Pancreas (tissue), 10 donors: ENCODE measurements at regions not wholly inside any gene's neighbourhood (a gene's known extent, or its start where the extent isn't known, plus 50 kb on each side); places are given as distances from the start of the nearest gene placed in this dataset.

Experiments
- ATAC-seq, 4 donors: fragments of 200-7000 bp; cut with Tn5 transposase; one replicate each; pipeline versions ENCODE4 v1.8.0 to v1.9.1; 2020; ENCODE audit warnings: mild to moderate bottlenecking in 4 of 4, moderate library complexity in 4 of 4
- DNase-seq, 6 donors: peaks; one replicate each; pipeline ENCODE4 v3.0.0-alpha.2; 2020
- FAIRE-seq: peaks from 2 replicates; lab custom pipeline; 2012; peaks lifted over from hg19 to GRCh38; lab: Jason Lieb, UNC
- H3K27ac ChIP-seq, 4 donors: fragments of 200-600 bp; sonication (generic); 1 replicate in 3 of 4; 2 replicates in 1 of 4; pipeline versions ENCODE4 v1.5.0 to v1.8.0; 2020
- H3K27me3 ChIP-seq, 4 donors: fragments of 200-600 bp; one replicate each; pipeline ENCODE4 v1.8.0; 2021
- H3K36me3 ChIP-seq, 3 donors: fragments of 200-600 bp; sonication (generic) in 1 of 3; one replicate each; pipeline versions ENCODE4 v1.5.0 to v1.8.0; 2020 to 2021
- H3K4me1 ChIP-seq, 3 donors: fragments of 200-600 bp; one replicate each; pipeline ENCODE4 v1.8.0; 2021
- H3K4me3 ChIP-seq, 4 donors: fragments of 200-600 bp; sonication (generic) in 2 of 4; one replicate each; pipeline versions ENCODE4 v1.5.0 to v1.8.0; 2020 to 2021
- H3K9me3 ChIP-seq, 4 donors: fragments of 200-600 bp; one replicate each; pipeline ENCODE4 v1.8.0; 2021
- WGBS, 2 donors: extraction: QIAGEN DNeasy Blood & Tissue Kit; methylation state at CpG; one replicate each; pipeline ENCODE4 v1.1.7; 2013; 5-methylcytosine and 5-hydroxymethylcytosine counted together
- intact Hi-C, 3 donors: fragments of 100-400 bp; cut with DNase I; formaldehyde crosslinking; loops; one replicate each; pipeline versions ENCODE4 v1.11.1 to v1.14.2; 2022
- TF ChIP-seq, protein P1 (sequence below), 4 donors: fragments of 200-600 bp; sonication (generic) in 3 of 4; IDR thresholded peaks; one replicate each; pipeline versions ENCODE4 v1.5.0 to v1.8.0; 2021; ENCODE audit warnings: antibody characterized with exemption in 4 of 4
- donor health status: healthy with polysubstance abuse.
- donor health status: DM: no; HTN: no; CAD: no; lungs with moderate emphysema.
- donor health status: DM: no; HTN: no; CAD: no.
- donor health status: control.
- donor health status: control.
- donor health status: Bipolar disorder and iron deficiency.
- donor health status: DM: yes; HTN: yes; CAD: no.
- donor health status: DM: no; HTN: no; CAD: no.
- donor health status: DM: no; HTN: no; CAD: no.
- donor health status: DM: yes; HTN: yes; CAD: no.

DNA sequence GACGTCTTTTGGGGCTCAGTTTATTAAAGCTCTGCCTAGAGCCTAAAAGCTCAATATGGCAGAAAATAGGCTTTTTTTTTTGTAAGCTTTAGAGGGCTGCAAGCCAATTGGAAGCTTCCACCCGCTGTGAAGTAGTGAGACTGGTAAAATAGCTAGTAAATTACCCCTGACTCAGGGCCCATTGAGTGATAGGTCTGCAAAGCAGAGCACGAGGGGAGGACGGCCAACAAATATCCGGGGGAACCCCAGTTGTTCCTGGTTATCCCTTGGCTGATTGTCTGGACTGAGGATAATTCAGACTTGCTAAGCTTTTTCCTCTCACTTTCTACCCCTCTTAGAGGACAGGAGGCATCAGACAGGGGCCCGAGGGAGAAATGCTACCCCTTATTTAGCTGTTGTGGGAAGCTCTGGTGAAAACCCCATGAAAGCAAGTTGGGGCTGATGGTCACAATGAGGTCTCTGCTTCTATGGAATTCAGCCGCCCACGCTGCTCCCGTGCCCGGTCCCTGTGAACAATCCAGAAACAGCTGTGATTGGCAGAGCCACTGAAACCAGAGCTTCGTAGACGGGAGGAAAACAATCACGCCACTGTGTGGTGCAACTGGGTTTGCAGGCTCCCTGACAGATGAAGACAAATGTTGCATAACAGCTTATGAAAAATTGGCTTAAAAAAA, 141.9 kb upstream of the LGALSL start:
- Histone ChIP-seq H3K36me3 (no peaks in the 10 kb centered on the region), H3K9me3 (no peaks in the 10 kb centered on the region), H3K27ac (peak overlapping the region; percentile 35 to 72 (median 64)), H3K4me3 (no peak overlapping the region), H3K27me3 (no peaks in the 10 kb centered on the region), H3K4me1 (no peaks in the 10 kb centered on the region)
- ATAC-seq (peak; percentile 96 to 98 (median 98)), FAIRE-seq (no peak), DNase-seq (peak; percentile 66 to 83 (median 72))
- TF ChIP-seq, protein P1, sequence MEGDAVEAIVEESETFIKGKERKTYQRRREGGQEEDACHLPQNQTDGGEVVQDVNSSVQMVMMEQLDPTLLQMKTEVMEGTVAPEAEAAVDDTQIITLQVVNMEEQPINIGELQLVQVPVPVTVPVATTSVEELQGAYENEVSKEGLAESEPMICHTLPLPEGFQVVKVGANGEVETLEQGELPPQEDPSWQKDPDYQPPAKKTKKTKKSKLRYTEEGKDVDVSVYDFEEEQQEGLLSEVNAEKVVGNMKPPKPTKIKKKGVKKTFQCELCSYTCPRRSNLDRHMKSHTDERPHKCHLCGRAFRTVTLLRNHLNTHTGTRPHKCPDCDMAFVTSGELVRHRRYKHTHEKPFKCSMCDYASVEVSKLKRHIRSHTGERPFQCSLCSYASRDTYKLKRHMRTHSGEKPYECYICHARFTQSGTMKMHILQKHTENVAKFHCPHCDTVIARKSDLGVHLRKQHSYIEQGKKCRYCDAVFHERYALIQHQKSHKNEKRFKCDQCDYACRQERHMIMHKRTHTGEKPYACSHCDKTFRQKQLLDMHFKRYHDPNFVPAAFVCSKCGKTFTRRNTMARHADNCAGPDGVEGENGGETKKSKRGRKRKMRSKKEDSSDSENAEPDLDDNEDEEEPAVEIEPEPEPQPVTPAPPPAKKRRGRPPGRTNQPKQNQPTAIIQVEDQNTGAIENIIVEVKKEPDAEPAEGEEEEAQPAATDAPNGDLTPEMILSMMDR (IDR thresholded peaks at IDR 0.05), result peak in 3 of 4 donors; percentile 24 to 33 (median 26)
- WGBS, 2 donors, result 30 to 32% methylated on average over 13 of the region's 13 CpGs
- intact Hi-C loops, result no loop called here

DNA sequence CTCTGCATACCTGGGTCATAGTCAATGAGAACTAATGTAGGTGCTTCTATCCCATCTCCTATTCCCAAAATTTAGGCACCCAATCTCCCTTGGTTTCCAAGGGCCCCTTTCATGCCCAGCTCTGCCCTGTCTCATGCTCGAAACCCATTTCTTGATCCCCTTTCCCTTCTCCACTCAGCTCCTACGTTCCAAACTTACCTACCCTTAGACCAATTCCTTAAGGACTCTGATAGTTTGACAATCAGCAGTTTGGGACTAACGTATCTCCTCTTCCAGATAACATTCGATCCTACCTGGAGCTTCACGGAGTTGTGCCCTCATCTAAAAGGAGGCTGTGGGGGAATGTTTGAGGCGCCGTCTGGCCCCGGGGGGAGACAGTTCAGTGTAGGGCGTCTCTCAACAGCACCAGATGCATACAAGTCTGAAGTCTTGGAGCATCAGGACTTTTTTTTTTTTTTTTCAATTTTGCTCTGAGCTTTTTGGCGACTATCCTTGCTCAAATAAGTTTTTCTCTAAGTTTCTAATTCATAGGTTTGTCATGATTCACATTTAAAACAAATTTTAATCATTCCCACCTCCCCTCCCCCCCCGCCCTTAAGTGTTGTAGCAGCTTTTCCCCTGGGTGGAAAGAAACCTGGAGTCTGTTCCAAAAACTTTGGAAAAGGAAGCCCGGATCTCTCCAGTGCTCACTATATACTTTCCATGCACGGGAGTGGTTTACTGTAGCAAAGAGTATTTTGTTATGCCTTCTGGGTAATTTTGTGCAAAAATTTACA, 141.2 kb upstream of the LGALSL start:
- Histone ChIP-seq H3K4me1 (no peaks in the 10 kb centered on the region), H3K36me3 (no peaks in the 10 kb centered on the region), H3K27me3 (no peaks in the 10 kb centered on the region), H3K9me3 (no peaks in the 10 kb centered on the region), H3K4me3 (no peak overlapping the region), H3K27ac (peak overlapping the region in 3 of 4 donors; percentile 60 to 72 (median 69))
- intact Hi-C loops, result no loop called here
- ATAC-seq (peak in 1 of 4 donors; percentile 4), FAIRE-seq (no peak), DNase-seq (no peak)
- 56 to 70% methylated on average over 13 of the region's 13 CpGs for WGBS, 2 donors
- TF ChIP-seq, protein P1 (IDR thresholded peaks at IDR 0.05), result no peak

DNA sequence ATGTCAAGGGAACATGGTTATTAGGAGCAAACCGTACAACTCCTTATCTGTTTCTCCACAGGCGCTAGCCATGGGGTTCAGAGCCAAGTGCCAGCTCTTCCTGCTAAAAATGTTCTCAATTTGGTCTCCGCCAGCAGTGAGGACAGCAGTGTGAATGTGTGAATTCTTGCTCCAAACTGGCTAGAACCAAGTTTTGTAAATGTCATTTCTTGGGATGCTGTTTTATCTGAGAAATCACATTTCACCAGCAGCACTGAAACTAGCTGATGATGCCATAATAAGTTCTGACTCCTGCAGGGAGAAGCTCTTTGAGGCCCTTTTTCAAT, 140.6 kb upstream of the LGALSL start:
- no peak for FAIRE-seq
- intact Hi-C loops, result no loop called here
- no peak overlapping the region for H3K27ac ChIP-seq

DNA sequence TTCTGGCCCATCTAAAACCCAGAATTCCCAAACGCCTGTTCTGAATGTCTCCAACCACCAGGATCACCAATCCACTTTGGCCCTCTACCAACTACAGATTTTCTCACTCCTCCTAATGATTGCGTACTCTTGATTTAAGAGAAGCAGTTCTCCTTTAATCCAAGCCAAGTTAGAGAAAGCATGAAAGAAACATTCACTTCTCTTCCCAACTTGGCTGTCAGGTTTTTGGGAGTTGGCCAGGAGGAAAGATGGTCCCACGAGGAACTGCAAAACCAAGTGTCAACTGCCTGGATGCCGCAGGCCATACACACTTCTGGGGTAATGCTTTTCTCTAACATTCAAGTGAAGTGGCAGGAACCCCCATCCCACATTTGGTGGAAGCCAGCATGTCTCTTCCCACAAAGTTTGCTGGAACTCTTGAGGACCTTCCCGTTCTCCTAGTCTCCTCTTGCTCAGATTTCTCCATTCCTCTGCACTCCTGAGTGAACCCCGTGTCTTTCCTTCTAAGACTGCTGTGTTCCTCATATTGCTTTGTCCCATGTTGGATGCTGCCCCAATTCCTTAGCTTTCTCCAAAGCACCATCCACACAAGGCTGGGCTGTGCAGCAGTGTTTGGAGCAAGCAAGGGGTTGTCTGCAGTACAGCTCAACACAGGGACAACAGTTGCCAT, 138.5 kb upstream of the LGALSL start:
- ATAC-seq (no peak), DNase-seq (no peak), FAIRE-seq (no peak)
- intact Hi-C loops, result no loop called here
- TF ChIP-seq, protein P1 (IDR thresholded peaks at IDR 0.05), result no peak
- H3K27me3 ChIP-seq, result no peaks in the 10 kb centered on the region
- no peak overlapping the region for H3K27ac ChIP-seq
- no peaks in the 10 kb centered on the region for H3K9me3 ChIP-seq
- H3K36me3 ChIP-seq, result no peaks in the 10 kb centered on the region
- H3K4me1 ChIP-seq, result no peaks in the 10 kb centered on the region
- WGBS, 2 donors, result 85 to 92% methylated on average over 6 of the region's 6 CpGs
- no peak overlapping the region for H3K4me3 ChIP-seq

More for the DNA sequence above, 140.6 kb upstream of the LGALSL start:
- Histone ChIP-seq H3K4me1 (no peaks in the 10 kb centered on the region), H3K9me3 (no peaks in the 10 kb centered on the region), H3K27me3 (no peaks in the 10 kb centered on the region), H3K4me3 (no peak overlapping the region), H3K36me3 (no peaks in the 10 kb centered on the region)
- TF ChIP-seq, protein P1 (IDR thresholded peaks at IDR 0.05), result no peak
- 50 to 59% methylated on average over 3 of the region's 3 CpGs for WGBS, 2 donors
- ATAC-seq, result no peak
- DNase-seq, result no peak
